ENCODE measurements at regions not wholly inside any gene's neighbourhood (a gene's known extent, or its start where the extent isn't known, plus 50 kb on each side); places are given as distances from the start of the nearest gene placed in this dataset.
"Not testable (repeated sequence)": the region's sequence is repeated elsewhere in the genome, so short reads cannot be mapped to it uniquely, and the experiment has no call there.

GRCh38 chr12:79991586-79991985, 56.7 kb upstream of the PPP1R12A start:
- CTCF ChIA-PET, result no interaction called here
- intact Hi-C loops (cut with micrococcal nuclease), result no loop called here
- no TSS peak for BruUV-seq (replicated peaks)
- no peaks in the 10 kb centered on the region for H3K36me3 ChIP-seq (ENCODE audit: control insufficient read depth in 1 of 2, insufficient read depth in 2 of 2, low read length in 2 of 2)
- H3K9ac ChIP-seq (ENCODE audit: low read length), result no peak overlapping the region
- H3K4me1 ChIP-seq (ENCODE audit: control insufficient read depth in 1 of 2, insufficient read depth in 2 of 2, low read length in 2 of 2), result no peaks in the 10 kb centered on the region
- H3K4me2 ChIP-seq (ENCODE audit: low read length), result no peak overlapping the region
- no peaks in the 10 kb centered on the region for H3K9me3 ChIP-seq (ENCODE audit: control insufficient read depth in 1 of 2, insufficient read depth in 1 of 2, low read depth in 1 of 2, low read length in 2 of 2)
- POLR2A ChIA-PET, result no interaction called here
- no peak overlapping the region for H3K4me3 ChIP-seq (replicated peaks in 1 of 2; ENCODE audit: low read depth in 1 of 2, low read length in 2 of 2)
- ATAC-seq (no peak), DNase-seq (ENCODE audit: low read depth, low spot score) (no peak)
- H3K79me2 ChIP-seq (ENCODE audit: insufficient read depth, low read length), result no peaks in the 10 kb centered on the region
- no peaks in the 10 kb centered on the region for H3K9me2 ChIP-seq (ENCODE audit: insufficient read depth)
- no peaks in the 10 kb centered on the region for H3K27me3 ChIP-seq (ENCODE audit: insufficient read depth, low read length)
- no peak overlapping the region for H3K27ac ChIP-seq (ENCODE audit: low read depth, low read length)
- H2AFZ ChIP-seq (ENCODE audit: low read depth, low read length, poor library complexity, severe bottlenecking), result no peak overlapping the region
- no peaks in the 10 kb centered on the region for H4K20me1 ChIP-seq (ENCODE audit: insufficient read depth)
- RAD21 ChIA-PET (ENCODE audit: low non-redundant PET in 1 of 2, low total read pairs in 2 of 2, uncharacterized antibody in 2 of 2, unreplicated experiment in 2 of 2), result no interaction called here
- TF ChIP-seq EGR1 (IDR thresholded peaks at IDR 0.05; ENCODE audit: low read depth) (no peak), REST (IDR thresholded peaks at IDR 0.05; ENCODE audit: low read depth) (no peak), ELF1 (IDR thresholded peaks at IDR 0.05; ENCODE audit: borderline replicate concordance, low read depth) (no peak), MAX (IDR thresholded peaks at IDR 0.05) (no peak), ZNF274 (IDR thresholded peaks at IDR 0.05; ENCODE audit: low read depth, low read length) (no peak), SRF (IDR thresholded peaks at IDR 0.05; ENCODE audit: low read depth) (no peak), TCF7L2 (IDR thresholded peaks at IDR 0.05; ENCODE audit: borderline replicate concordance, extremely low read depth, insufficient read depth, insufficient read length) (no peak)
- TF ChIP-seq, protein P1, sequence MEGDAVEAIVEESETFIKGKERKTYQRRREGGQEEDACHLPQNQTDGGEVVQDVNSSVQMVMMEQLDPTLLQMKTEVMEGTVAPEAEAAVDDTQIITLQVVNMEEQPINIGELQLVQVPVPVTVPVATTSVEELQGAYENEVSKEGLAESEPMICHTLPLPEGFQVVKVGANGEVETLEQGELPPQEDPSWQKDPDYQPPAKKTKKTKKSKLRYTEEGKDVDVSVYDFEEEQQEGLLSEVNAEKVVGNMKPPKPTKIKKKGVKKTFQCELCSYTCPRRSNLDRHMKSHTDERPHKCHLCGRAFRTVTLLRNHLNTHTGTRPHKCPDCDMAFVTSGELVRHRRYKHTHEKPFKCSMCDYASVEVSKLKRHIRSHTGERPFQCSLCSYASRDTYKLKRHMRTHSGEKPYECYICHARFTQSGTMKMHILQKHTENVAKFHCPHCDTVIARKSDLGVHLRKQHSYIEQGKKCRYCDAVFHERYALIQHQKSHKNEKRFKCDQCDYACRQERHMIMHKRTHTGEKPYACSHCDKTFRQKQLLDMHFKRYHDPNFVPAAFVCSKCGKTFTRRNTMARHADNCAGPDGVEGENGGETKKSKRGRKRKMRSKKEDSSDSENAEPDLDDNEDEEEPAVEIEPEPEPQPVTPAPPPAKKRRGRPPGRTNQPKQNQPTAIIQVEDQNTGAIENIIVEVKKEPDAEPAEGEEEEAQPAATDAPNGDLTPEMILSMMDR (IDR thresholded peaks at IDR 0.05 in 2 of 3, conservative IDR thresholded peaks at IDR 0.05 in 1 of 3; ENCODE audit: borderline replicate concordance in 1 of 3, insufficient read depth in 1 of 3, low read depth in 2 of 3, low read length in 2 of 3), result no peak
- TF ChIP-seq, protein P2, sequence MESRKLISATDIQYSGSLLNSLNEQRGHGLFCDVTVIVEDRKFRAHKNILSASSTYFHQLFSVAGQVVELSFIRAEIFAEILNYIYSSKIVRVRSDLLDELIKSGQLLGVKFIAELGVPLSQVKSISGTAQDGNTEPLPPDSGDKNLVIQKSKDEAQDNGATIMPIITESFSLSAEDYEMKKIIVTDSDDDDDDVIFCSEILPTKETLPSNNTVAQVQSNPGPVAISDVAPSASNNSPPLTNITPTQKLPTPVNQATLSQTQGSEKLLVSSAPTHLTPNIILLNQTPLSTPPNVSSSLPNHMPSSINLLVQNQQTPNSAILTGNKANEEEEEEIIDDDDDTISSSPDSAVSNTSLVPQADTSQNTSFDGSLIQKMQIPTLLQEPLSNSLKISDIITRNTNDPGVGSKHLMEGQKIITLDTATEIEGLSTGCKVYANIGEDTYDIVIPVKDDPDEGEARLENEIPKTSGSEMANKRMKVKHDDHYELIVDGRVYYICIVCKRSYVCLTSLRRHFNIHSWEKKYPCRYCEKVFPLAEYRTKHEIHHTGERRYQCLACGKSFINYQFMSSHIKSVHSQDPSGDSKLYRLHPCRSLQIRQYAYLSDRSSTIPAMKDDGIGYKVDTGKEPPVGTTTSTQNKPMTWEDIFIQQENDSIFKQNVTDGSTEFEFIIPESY (IDR thresholded peaks at IDR 0.05; ENCODE audit: extremely low read depth, insufficient replicate concordance, low read length), result no peak

DNA sequence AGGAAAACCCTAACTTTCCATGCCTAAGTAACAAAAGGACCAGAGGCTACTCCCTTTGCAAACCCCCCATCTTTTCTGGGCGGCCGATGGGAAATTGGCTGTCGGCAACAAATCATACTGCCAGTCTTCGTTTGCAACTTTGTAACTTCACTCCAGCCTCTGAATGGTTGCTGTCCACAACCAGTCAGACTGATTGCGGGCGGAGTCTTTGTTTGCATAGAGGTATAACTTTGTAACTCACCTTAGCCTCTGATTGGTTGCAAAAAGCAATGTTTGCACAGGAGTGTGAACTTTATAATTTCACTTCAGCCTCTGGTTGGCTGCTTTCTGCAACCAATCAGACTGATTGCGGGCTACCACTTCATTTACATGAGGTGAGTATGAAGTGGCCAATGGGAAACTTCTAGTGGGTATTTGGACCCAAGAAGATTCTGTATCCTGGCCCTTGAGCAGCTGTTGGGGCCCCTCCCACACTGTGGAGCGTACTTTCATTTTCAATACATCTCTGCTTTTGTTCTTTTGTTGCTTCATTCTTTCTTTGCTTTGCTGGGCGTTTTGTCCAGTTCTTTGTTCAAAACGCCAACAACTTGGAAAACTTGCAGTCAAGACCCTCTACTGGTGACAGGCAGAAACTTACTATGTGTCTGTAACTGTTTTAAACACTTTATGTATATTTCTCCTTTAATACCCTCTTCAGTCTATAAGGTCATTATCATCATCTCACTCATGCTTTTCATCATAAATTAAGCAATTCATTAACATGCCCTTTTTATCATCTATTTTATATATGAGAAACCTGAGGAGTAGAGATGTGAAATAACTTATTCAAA, 55.8 kb upstream of the PPP1R12A start:
- RAD21 ChIA-PET (ENCODE audit: low non-redundant PET in 1 of 2, low total read pairs in 2 of 2, uncharacterized antibody in 2 of 2, unreplicated experiment in 2 of 2); DNase-seq (ENCODE audit: low read depth, low spot score); H3K9me3 ChIP-seq (ENCODE audit: control insufficient read depth in 1 of 2, insufficient read depth in 1 of 2, low read depth in 1 of 2, low read length in 2 of 2); H3K79me2 ChIP-seq (ENCODE audit: insufficient read depth, low read length); H3K9me2 ChIP-seq (ENCODE audit: insufficient read depth); H3K4me3 ChIP-seq (replicated peaks in 1 of 2; ENCODE audit: low read depth in 1 of 2, low read length in 2 of 2); H3K4me1 ChIP-seq (ENCODE audit: control insufficient read depth in 1 of 2, insufficient read depth in 2 of 2, low read length in 2 of 2); POLR2A ChIA-PET; intact Hi-C loops (cut with micrococcal nuclease); ATAC-seq; H3K27ac ChIP-seq (ENCODE audit: low read depth, low read length); H3K36me3 ChIP-seq (ENCODE audit: control insufficient read depth in 1 of 2, insufficient read depth in 2 of 2, low read length in 2 of 2); H3K4me2 ChIP-seq (ENCODE audit: low read length); CTCF ChIA-PET; H3K9ac ChIP-seq (ENCODE audit: low read length); BruUV-seq (replicated peaks); H2AFZ ChIP-seq (ENCODE audit: low read depth, low read length, poor library complexity, severe bottlenecking); H4K20me1 ChIP-seq (ENCODE audit: insufficient read depth); H3K27me3 ChIP-seq (ENCODE audit: insufficient read depth, low read length): not testable (repeated sequence)
